Tibial nerve (tissue), 4 donors: ENCODE measurements at regions not wholly inside any gene's neighbourhood (a gene's known extent, or its start where the extent isn't known, plus 50 kb on each side); places are given as distances from the start of the nearest gene placed in this dataset.

ENCODE experiments used
- DNase-seq, 2 donors: peaks; one replicate each; pipeline ENCODE4 v3.0.0-alpha.2; 2019; ENCODE audit warnings: low spot score in 2 of 2
- H3K27ac ChIP-seq, 4 donors: fragments of 200-600 bp; sonication (generic) in 3 of 4; one replicate each; pipeline ENCODE4 v1.5.1; 2017 to 2019; ENCODE audit warnings: mild to moderate bottlenecking in 1 of 4
- H3K27me3 ChIP-seq, 2 donors: fragments of 200-600 bp; sonication (generic) in 1 of 2; one replicate each; pipeline versions ENCODE4 v1.5.1 to v1.6.0; 2017 to 2019
- H3K36me3 ChIP-seq, 3 donors: fragments of 200-600 bp; sonication (generic); one replicate each; pipeline ENCODE4 v1.5.1; 2018 to 2019
- H3K4me1 ChIP-seq, 4 donors: fragments of 200-600 bp; sonication (generic) in 3 of 4; one replicate each; pipeline ENCODE4 v1.5.1; 2017 to 2019
- H3K4me3 ChIP-seq, 4 donors: fragments of 200-600 bp; sonication (generic) in 3 of 4; one replicate each; pipeline ENCODE4 v1.5.1; 2017 to 2019; ENCODE audit warnings: mild to moderate bottlenecking in 1 of 4, moderate library complexity in 1 of 4
- H3K9me3 ChIP-seq, 4 donors: fragments of 200-600 bp; sonication (generic) in 3 of 4; one replicate each; pipeline ENCODE4 v1.5.1; 2017 to 2019
- CTCF ChIP-seq, 5 experiments: fragments of 200-600 bp in 3 of 5; fragments of 450-650 bp in 2 of 5; sonication (generic) in 3 of 5; IDR thresholded peaks; one replicate each; pipeline ENCODE4 v1.5.1; 2016 to 2019; ENCODE audit warnings: antibody characterized with exemption in 5 of 5, mild to moderate bottlenecking in 3 of 5, moderate library complexity in 2 of 5
- EP300 ChIP-seq, 2 donors: sonication (generic); formaldehyde crosslinking; IDR thresholded peaks; one replicate each; pipeline ENCODE4 v1.6.1; 2017; ENCODE audit warnings: antibody characterized with exemption in 2 of 2, mild to moderate bottlenecking in 1 of 2
- POLR2A ChIP-seq, 2 donors: fragments of 450-650 bp; IDR thresholded peaks; one replicate each; pipeline ENCODE4 v1.6.1; 2017; ENCODE audit warnings: antibody characterized with exemption in 2 of 2, mild to moderate bottlenecking in 2 of 2, moderate library complexity in 2 of 2
- WGBS, 2 donors: methylation state at CpG; one replicate each; pipeline ENCODE4 v1.1.5; 2018; 5-methylcytosine and 5-hydroxymethylcytosine counted together

- Histone ChIP-seq H3K4me1 (no peaks in the 10 kb centered on the region), H3K4me3 (no peak overlapping the region), H3K27ac (no peak overlapping the region), H3K27me3 (no peaks in the 10 kb centered on the region), H3K36me3 (no peaks in the 10 kb centered on the region), H3K9me3 (no peaks in the 10 kb centered on the region)
- WGBS, 2 donors = 61% methylated on average over 5 of the region's 5 CpGs
- DNase-seq = no peak
- no peak for TF ChIP-seq EP300 (IDR thresholded peaks at IDR 0.05)
These were observed 295.9 kb downstream of the GATA3 start for GRCh38 chr10:8350250-8350967.

GRCh38 chr10:8352171-8353075, 297.9 kb downstream of the GATA3 start:
- WGBS, 2 donors = 71 to 78% methylated on average over 10 of the region's 10 CpGs
- H3K27ac ChIP-seq = no peak overlapping the region
- no peak for DNase-seq
- no peaks in the 10 kb centered on the region for H3K4me1 ChIP-seq
- no peaks in the 10 kb centered on the region for H3K36me3 ChIP-seq
- H3K4me3 ChIP-seq = no peak overlapping the region
- H3K27me3 ChIP-seq = no peaks in the 10 kb centered on the region
- TF ChIP-seq EP300 (IDR thresholded peaks at IDR 0.05) (no peak), CTCF (IDR thresholded peaks at IDR 0.05) (no peak), POLR2A (IDR thresholded peaks at IDR 0.05) (no peak)
- H3K9me3 ChIP-seq = no peaks in the 10 kb centered on the region

GRCh38 chr10:8356283-8356682, 301.8 kb downstream of the GATA3 start:
- no peak overlapping the region for H3K4me3 ChIP-seq
- no peak overlapping the region for H3K27ac ChIP-seq
- TF ChIP-seq CTCF (IDR thresholded peaks at IDR 0.05) (no peak), POLR2A (IDR thresholded peaks at IDR 0.05) (no peak), EP300 (IDR thresholded peaks at IDR 0.05) (no peak)
- H3K9me3 ChIP-seq = no peaks in the 10 kb centered on the region
- no peak for DNase-seq
- 85% methylated on average over 2 of the region's 2 CpGs for WGBS, 2 donors
- no peaks in the 10 kb centered on the region for H3K27me3 ChIP-seq
- H3K36me3 ChIP-seq = no peaks in the 10 kb centered on the region
- H3K4me1 ChIP-seq = no peaks in the 10 kb centered on the region

- Histone ChIP-seq H3K27ac (no peak overlapping the region), H3K36me3 (no peaks in the 10 kb centered on the region), H3K27me3 (no peaks in the 10 kb centered on the region), H3K4me3 (no peak overlapping the region), H3K4me1 (no peaks in the 10 kb centered on the region), H3K9me3 (no peaks in the 10 kb centered on the region)
- TF ChIP-seq EP300 (IDR thresholded peaks at IDR 0.05) (no peak), CTCF (IDR thresholded peaks at IDR 0.05) (no peak), POLR2A (IDR thresholded peaks at IDR 0.05) (no peak)
- DNase-seq = no peak
- 97 to 98% methylated on average over 5 of the region's 5 CpGs for WGBS, 2 donors
These were observed 305.0 kb downstream of the GATA3 start for GRCh38 chr10:8359467-8359866.

- Histone ChIP-seq H3K27ac (no peak overlapping the region), H3K9me3 (no peaks in the 10 kb centered on the region), H3K4me3 (no peak overlapping the region), H3K27me3 (no peaks in the 10 kb centered on the region), H3K36me3 (no peaks in the 10 kb centered on the region), H3K4me1 (no peaks in the 10 kb centered on the region)
- WGBS, 2 donors = 78 to 84% methylated on average over 7 of the region's 7 CpGs
- TF ChIP-seq POLR2A (IDR thresholded peaks at IDR 0.05) = no peak
- TF ChIP-seq CTCF (IDR thresholded peaks at IDR 0.05) = no peak
- no peak for TF ChIP-seq EP300 (IDR thresholded peaks at IDR 0.05)
- no peak for DNase-seq
These were observed 305.9 kb downstream of the GATA3 start for GRCh38 chr10:8360365-8360764.
